Inferior parietal cortex (tissue), 1 donor: ENCODE measurements at regions not wholly inside any gene's neighbourhood (a gene's known extent, or its start where the extent isn't known, plus 50 kb on each side); places are given as distances from the start of the nearest gene placed in this dataset.

ENCODE experiments used
- DNase-seq: peaks from one replicate; pipeline ENCODE4 v3.0.0-alpha.2; 2016; ENCODE audit errors: extremely low spot score

- DNase-seq = no peak
Observed at GRCh38 chr1:199690496-199690895, 337.0 kb upstream of the NR5A2 start.

GRCh38 chr1:199691540-199691939 lies 336.0 kb upstream of the NR5A2 start:
- DNase-seq = no peak

GRCh38 chr1:199693724-199694123 lies 333.8 kb upstream of the NR5A2 start:
- DNase-seq = no peak

- no peak for DNase-seq
Observed at GRCh38 chr1:199696225-199696624, 331.3 kb upstream of the NR5A2 start.

GRCh38 chr1:199698222-199698621 lies 329.3 kb upstream of the NR5A2 start:
- DNase-seq = no peak

GRCh38 chr1:199700551-199700950 lies 327.0 kb upstream of the NR5A2 start:
- no peak for DNase-seq

- no peak for DNase-seq
Observed at GRCh38 chr1:199701726-199702125, 325.8 kb upstream of the NR5A2 start.

GRCh38 chr1:199704231-199704630 lies 323.3 kb upstream of the NR5A2 start:
- DNase-seq = no peak

GRCh38 chr1:199705825-199706224 lies 321.7 kb upstream of the NR5A2 start:
- no peak for DNase-seq

GRCh38 chr1:199706826-199707606 lies 320.5 kb upstream of the NR5A2 start:
- DNase-seq = no peak

- DNase-seq = no peak
Observed at GRCh38 chr1:199710974-199711373, 316.5 kb upstream of the NR5A2 start.

GRCh38 chr1:199716729-199717128 lies 310.8 kb upstream of the NR5A2 start:
- no peak for DNase-seq

GRCh38 chr1:199719156-199719842 lies 308.2 kb upstream of the NR5A2 start:
- DNase-seq = no peak

GRCh38 chr1:199720496-199720895 lies 307.0 kb upstream of the NR5A2 start:
- DNase-seq = no peak

- DNase-seq = no peak
Observed at GRCh38 chr1:199721001-199721400, 306.5 kb upstream of the NR5A2 start.

GRCh38 chr1:199723250-199723956 lies 304.1 kb upstream of the NR5A2 start:
- DNase-seq = no peak

GRCh38 chr1:199724049-199724448 lies 303.5 kb upstream of the NR5A2 start:
- DNase-seq = no peak

GRCh38 chr1:199725002-199725565 lies 302.4 kb upstream of the NR5A2 start:
- DNase-seq = no peak

- no peak for DNase-seq
Observed at GRCh38 chr1:199727682-199728081, 299.8 kb upstream of the NR5A2 start.

GRCh38 chr1:199728345-199728744 lies 299.2 kb upstream of the NR5A2 start:
- DNase-seq = no peak

GRCh38 chr1:199733125-199733524 lies 294.4 kb upstream of the NR5A2 start:
- no peak for DNase-seq

- DNase-seq = no peak
Observed at GRCh38 chr1:199734186-199734585, 293.3 kb upstream of the NR5A2 start.
